A673 (cell line): ENCODE measurements at regions not wholly inside any gene's neighbourhood (a gene's known extent, or its start where the extent isn't known, plus 50 kb on each side); places are given as distances from the start of the nearest gene placed in this dataset.

Experiments
- BruUV-seq: library from RNA; stranded (reverse); fragments of 400-500 nt; replicated peaks from 2 replicates; lab custom pipeline; 2021; lab: Mats Ljungman, UMichigan
- CTCF ChIA-PET: fragments of 300-600 bp; sonication (Branson Sonifier 250); formaldehyde crosslinking; loops from one replicate; lab custom pipeline; 2022; ENCODE audit warnings: antibody characterized with exemption; lab: Charles Lee
- POLR2A ChIA-PET: fragments of 300-600 bp; sonication (Branson Sonifier 250); formaldehyde crosslinking; loops from one replicate; lab custom pipeline; 2022; ENCODE audit warnings: antibody characterized with exemption; ENCODE audit not compliant: low non-redundant PET; lab: Charles Lee
- DNase-seq: peaks from one replicate; pipeline ENCODE4 v3.0.0-alpha.2; 2015; ENCODE audit warnings: low spot score
- H3K27ac ChIP-seq: fragments of 200-600 bp; sonication (generic); 2 replicates; pipeline ENCODE4 v1.5.1; 2016; ENCODE audit warnings: mixed run types, low read depth, mild to moderate bottlenecking, mixed read lengths, antibody characterized with exemption, low read length; ENCODE audit not compliant: poor library complexity, severe bottlenecking
- H3K27me3 ChIP-seq: fragments of 200-600 bp; sonication (generic); replicated peaks from 2 replicates; pipeline ENCODE4 v1.6.1; 2017; ENCODE audit warnings: mixed run types, low read depth, mild to moderate bottlenecking, mixed read lengths, antibody characterized with exemption, low read length; ENCODE audit not compliant: insufficient read depth, poor library complexity
- H3K36me3 ChIP-seq: fragments of 200-600 bp; sonication (generic); 2 replicates; pipeline ENCODE4 v1.6.1; 2016; ENCODE audit warnings: mixed run types, mild to moderate bottlenecking, mixed read lengths, antibody characterized with exemption, low read length; ENCODE audit not compliant: insufficient read depth, poor library complexity, severe bottlenecking
- H3K4me1 ChIP-seq: fragments of 200-600 bp; sonication (generic); 2 replicates; pipeline ENCODE4 v1.6.1; 2017; ENCODE audit warnings: mixed run types, mild to moderate bottlenecking, mixed read lengths, antibody characterized with exemption, low read length; ENCODE audit not compliant: insufficient read depth, poor library complexity, severe bottlenecking
- H3K4me3 ChIP-seq: fragments of 200-600 bp; sonication (generic); 2 replicates; pipeline ENCODE4 v1.5.1; 2016; ENCODE audit warnings: low read depth, mixed run types, mild to moderate bottlenecking, mixed read lengths, low read length; ENCODE audit not compliant: poor library complexity, severe bottlenecking
- H3K9me3 ChIP-seq: fragments of 200-600 bp; sonication (generic); 2 replicates; pipeline ENCODE4 v1.6.1; 2016; ENCODE audit warnings: mixed run types, low read depth, mild to moderate bottlenecking, mixed read lengths, antibody characterized with exemption, low read length; ENCODE audit not compliant: poor library complexity, severe bottlenecking
- CTCF ChIP-seq: fragments of 300-800, 200-600 bp; sonication (generic); conservative IDR thresholded peaks from 2 replicates; pipeline ENCODE4 v1.5.1; 2017; ENCODE audit warnings: low read depth, mild to moderate bottlenecking, antibody characterized with exemption, low read length, moderate library complexity, mixed read lengths
- EZH2 ChIP-seq: fragments of 200-600 bp; sonication (generic); IDR thresholded peaks from 2 replicates; pipeline ENCODE4 v1.6.1; 2017; ENCODE audit warnings: borderline replicate concordance, low read depth, mild to moderate bottlenecking, mixed read lengths, antibody characterized with exemption, low read length; ENCODE audit not compliant: poor library complexity, severe bottlenecking
- intact Hi-C: fragments of 100-400 bp; cut with micrococcal nuclease; formaldehyde crosslinking; loops from one replicate; pipeline ENCODE4 v1.10.0; 2022; ENCODE audit not compliant: unreplicated experiment

GRCh38 chr9:75376680-75377254 lies 288.5 kb downstream of the OSTF1 start:
- no peaks in the 10 kb centered on the region for H3K27me3 ChIP-seq
- no peaks in the 10 kb centered on the region for H3K4me1 ChIP-seq
- no TSS peak for BruUV-seq
- TF ChIP-seq EZH2 = no peak
- TF ChIP-seq CTCF = no peak
- no peak overlapping the region for H3K4me3 ChIP-seq
- ChIA-PET CTCF (no interaction called here), POLR2A (no interaction called here)
- H3K27ac ChIP-seq = no peak overlapping the region
- no peaks in the 10 kb centered on the region for H3K36me3 ChIP-seq
- no peaks in the 10 kb centered on the region for H3K9me3 ChIP-seq
- no peak for DNase-seq
- intact Hi-C loops = loop anchor here (10.0 kb wide), 1 partner anchor 58 kb away; no protein-coding TSS in a partner anchor

GRCh38 chr9:75378036-75378435 lies 289.7 kb downstream of the OSTF1 start:
- no peak for DNase-seq
- BruUV-seq = no TSS peak
- ChIA-PET POLR2A (no interaction called here), CTCF (no interaction called here)
- Histone ChIP-seq H3K9me3 (peaks cover 5% of the 10 kb centered on the region), H3K4me1 (no peaks in the 10 kb centered on the region), H3K4me3 (no peak overlapping the region), H3K27ac (no peak overlapping the region), H3K36me3 (no peaks in the 10 kb centered on the region), H3K27me3 (no peaks in the 10 kb centered on the region)
- intact Hi-C loops = loop anchor here (10.0 kb wide), 1 partner anchor 57 kb away; no protein-coding TSS in a partner anchor
- TF ChIP-seq CTCF (no peak), EZH2 (no peak)

DNA sequence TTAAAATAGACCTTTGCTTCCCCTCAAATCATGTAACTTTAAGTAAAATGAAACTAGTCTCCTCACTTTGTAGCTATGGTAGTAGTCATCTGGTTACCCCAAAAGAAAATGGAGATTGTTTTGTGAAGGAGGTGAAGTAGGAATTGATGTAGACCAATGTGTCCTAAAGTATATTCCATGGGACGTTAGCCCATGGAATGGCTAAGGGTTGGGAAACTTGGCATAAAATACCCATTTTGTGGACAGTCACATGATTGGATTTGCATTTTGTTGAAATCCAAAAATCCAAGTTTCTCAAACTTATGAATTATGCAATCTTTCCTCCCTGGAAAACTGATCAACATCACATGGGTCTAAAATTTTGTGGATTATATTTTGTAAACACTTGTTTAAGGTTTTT lies 290.6 kb downstream of the OSTF1 start:
- ChIA-PET CTCF (no interaction called here), POLR2A (no interaction called here)
- Histone ChIP-seq H3K36me3 (no peaks in the 10 kb centered on the region), H3K27ac (no peak overlapping the region), H3K9me3 (peaks cover 10% of the 10 kb centered on the region), H3K27me3 (no peaks in the 10 kb centered on the region), H3K4me3 (no peak overlapping the region), H3K4me1 (no peaks in the 10 kb centered on the region)
- TF ChIP-seq CTCF (no peak), EZH2 (no peak)
- DNase-seq = no peak
- intact Hi-C loops = loop anchor here (10.0 kb wide), 1 partner anchor 56 kb away; no protein-coding TSS in a partner anchor
- no TSS peak for BruUV-seq
